ENCODE measurements at regions not wholly inside any gene's neighbourhood (a gene's known extent, or its start where the extent isn't known, plus 50 kb on each side); places are given as distances from the start of the nearest gene placed in this dataset.

- H3T11ph ChIP-seq (ENCODE audit: low read length): no peak overlapping the region
- H2BK15ac ChIP-seq (ENCODE audit: low read depth, low read length): no peak overlapping the region
- no peak overlapping the region for H3K56ac ChIP-seq (ENCODE audit: insufficient read length, low read depth, low read length)
- no peak overlapping the region for H3K4me2 ChIP-seq (ENCODE audit: insufficient read depth, insufficient read length, low read length)
- TF ChIP-seq, protein P1, sequence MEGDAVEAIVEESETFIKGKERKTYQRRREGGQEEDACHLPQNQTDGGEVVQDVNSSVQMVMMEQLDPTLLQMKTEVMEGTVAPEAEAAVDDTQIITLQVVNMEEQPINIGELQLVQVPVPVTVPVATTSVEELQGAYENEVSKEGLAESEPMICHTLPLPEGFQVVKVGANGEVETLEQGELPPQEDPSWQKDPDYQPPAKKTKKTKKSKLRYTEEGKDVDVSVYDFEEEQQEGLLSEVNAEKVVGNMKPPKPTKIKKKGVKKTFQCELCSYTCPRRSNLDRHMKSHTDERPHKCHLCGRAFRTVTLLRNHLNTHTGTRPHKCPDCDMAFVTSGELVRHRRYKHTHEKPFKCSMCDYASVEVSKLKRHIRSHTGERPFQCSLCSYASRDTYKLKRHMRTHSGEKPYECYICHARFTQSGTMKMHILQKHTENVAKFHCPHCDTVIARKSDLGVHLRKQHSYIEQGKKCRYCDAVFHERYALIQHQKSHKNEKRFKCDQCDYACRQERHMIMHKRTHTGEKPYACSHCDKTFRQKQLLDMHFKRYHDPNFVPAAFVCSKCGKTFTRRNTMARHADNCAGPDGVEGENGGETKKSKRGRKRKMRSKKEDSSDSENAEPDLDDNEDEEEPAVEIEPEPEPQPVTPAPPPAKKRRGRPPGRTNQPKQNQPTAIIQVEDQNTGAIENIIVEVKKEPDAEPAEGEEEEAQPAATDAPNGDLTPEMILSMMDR (conservative IDR thresholded peaks at IDR 0.05): no peak
- Mint-ChIP-seq H3K9me3 (peaks cover 27 to 36% of the 10 kb centered on the region in 2 experiments), H3K4me1 (no peaks in the 10 kb centered on the region), H3K27ac (no peak overlapping the region), H3K27me3 (ENCODE audit: low read depth) (peaks cover 2% of the 10 kb centered on the region), H3K36me3 (ENCODE audit: insufficient read depth in 1 of 3, low read depth in 3 of 3) (peaks cover 3 to 14% (median 7%) of the 10 kb centered on the region in 3 experiments; a peak in 5 of 7 replicates), H3K4me3 (no peak overlapping the region)
- DNase-seq: no peak
- no peaks in the 10 kb centered on the region for H3K4me1 ChIP-seq (ENCODE audit: insufficient read depth, low read length)
- no peak overlapping the region for H3K4ac ChIP-seq (ENCODE audit: low read depth, low read length)
- H4K20me1 ChIP-seq (ENCODE audit: control insufficient read depth, insufficient read depth, insufficient read length): no peaks in the 10 kb centered on the region
- no peak overlapping the region for H3K23ac ChIP-seq (ENCODE audit: insufficient read length, low read depth, low read length)
- no CpG with 5 or more reads among the region's 1 CpG for WGBS (ENCODE audit: extremely low coverage, insufficient read length, low lambda C conversion rate)
- no peak overlapping the region for H3K14ac ChIP-seq (ENCODE audit: insufficient read depth, low read length)
- H4K91ac ChIP-seq (ENCODE audit: insufficient read length, low read depth, low read length): no peak overlapping the region
- H2AK5ac ChIP-seq (ENCODE audit: insufficient read length, low read length): no peak overlapping the region
- H3K18ac ChIP-seq (ENCODE audit: insufficient read length, low read depth, low read length): no peak overlapping the region
- H4K5ac ChIP-seq (ENCODE audit: insufficient read length, low read depth, low read length): no peak overlapping the region
- H2AFZ ChIP-seq (ENCODE audit: low read length): no peak overlapping the region
- no peak overlapping the region for H2BK20ac ChIP-seq (ENCODE audit: low read depth, low read length, poor library complexity, severe bottlenecking)
- no peak overlapping the region for H2BK12ac ChIP-seq (ENCODE audit: insufficient read length, low read depth, low read length)
- no peak overlapping the region for H2BK120ac ChIP-seq (ENCODE audit: low read depth, low read length, poor library complexity, severe bottlenecking)
- H3K27me3 ChIP-seq (ENCODE audit: insufficient read depth, low read length): no peaks in the 10 kb centered on the region
- no peak overlapping the region for H3K9ac ChIP-seq (ENCODE audit: extremely low read depth, insufficient read length, low read length)
- no peak overlapping the region for H4K8ac ChIP-seq (replicated peaks; ENCODE audit: insufficient read length, low read depth, low read length)
- H3K79me1 ChIP-seq (ENCODE audit: insufficient read depth, low read depth, low read length, poor library complexity, severe bottlenecking): no peaks in the 10 kb centered on the region
- H3K23me2 ChIP-seq (ENCODE audit: insufficient read length, low read depth, low read length, poor library complexity, severe bottlenecking): no peaks in the 10 kb centered on the region
- H3K9me3 ChIP-seq (ENCODE audit: control insufficient read depth, low read depth, low read length): no peaks in the 10 kb centered on the region
- no peak overlapping the region for H3K27ac ChIP-seq (ENCODE audit: insufficient read length, low read depth, low read length)
- no peaks in the 10 kb centered on the region for H3K79me2 ChIP-seq (ENCODE audit: insufficient read depth, low read length)
- no peak overlapping the region for H2BK5ac ChIP-seq (ENCODE audit: insufficient read length, low read length)
Observed at GRCh38 chr1:112074711-112075110, 85.2 kb upstream of the KCND3 start.

All from H9 (cell line).